Inflammatory macrophage treated with lipopolysaccharide for 4 hours (primary cell): ENCODE measurements at regions not wholly inside any gene's neighbourhood (a gene's known extent, or its start where the extent isn't known, plus 50 kb on each side); places are given as distances from the start of the nearest gene placed in this dataset.

ENCODE experiments used
- DNase-seq: peaks from one replicate; pipeline ENCODE4 v3.0.0-alpha.2; 2020

DNA sequence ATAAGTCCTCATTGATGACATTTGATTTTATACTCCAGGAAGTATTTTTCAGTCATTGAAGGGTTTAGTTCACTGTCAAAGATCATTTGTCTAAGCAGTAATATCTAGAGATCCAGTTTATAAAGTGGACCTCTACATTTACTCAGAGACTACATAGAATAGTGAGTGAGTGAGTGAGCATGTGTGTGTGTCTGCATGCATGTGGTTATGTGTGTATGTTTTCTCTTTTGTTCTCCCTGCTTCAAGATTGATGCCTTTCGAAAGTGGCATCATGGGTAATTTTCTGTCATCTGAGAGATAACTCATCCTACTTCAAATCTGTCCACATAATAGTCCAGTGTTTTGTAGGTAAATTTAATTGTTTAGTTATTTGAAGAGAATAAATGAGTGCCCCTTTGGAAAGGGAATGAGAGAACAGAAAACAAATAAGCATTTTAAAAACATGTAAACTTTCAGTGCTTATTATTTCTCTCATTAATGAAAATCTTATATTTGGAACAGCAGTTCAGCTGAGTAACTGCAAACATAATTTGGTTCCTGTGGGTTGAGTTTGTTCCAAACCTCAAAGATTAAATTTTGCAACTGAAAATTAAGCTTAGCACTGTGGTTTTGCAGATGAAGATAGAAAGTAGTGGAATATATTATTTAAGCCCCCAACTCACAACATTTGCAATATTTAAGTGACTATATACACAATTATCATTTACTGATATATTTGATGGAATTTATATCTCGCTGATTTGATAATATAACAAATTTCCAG lies 1295.1 kb upstream of the C9orf72 start:
- no peak for DNase-seq

DNA sequence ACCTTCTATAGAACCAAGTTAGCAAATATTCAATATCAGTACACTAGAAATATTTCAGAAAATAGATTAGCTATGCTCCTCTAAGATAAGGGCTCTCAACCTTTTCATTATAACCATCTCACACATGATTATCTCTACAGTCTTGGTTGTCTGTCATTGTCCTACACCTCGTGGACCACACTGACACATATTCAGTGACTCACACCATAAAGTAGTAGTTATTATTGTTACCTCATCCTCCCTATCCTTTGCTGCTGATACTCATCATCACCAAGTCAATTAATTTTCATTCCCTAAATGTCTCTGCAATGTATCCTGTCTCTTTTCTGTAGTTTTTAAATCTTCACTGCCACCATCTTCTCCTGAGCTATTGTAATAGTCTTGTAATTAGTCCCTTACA lies 1309.2 kb upstream of the C9orf72 start:
- DNase-seq: no peak

DNA sequence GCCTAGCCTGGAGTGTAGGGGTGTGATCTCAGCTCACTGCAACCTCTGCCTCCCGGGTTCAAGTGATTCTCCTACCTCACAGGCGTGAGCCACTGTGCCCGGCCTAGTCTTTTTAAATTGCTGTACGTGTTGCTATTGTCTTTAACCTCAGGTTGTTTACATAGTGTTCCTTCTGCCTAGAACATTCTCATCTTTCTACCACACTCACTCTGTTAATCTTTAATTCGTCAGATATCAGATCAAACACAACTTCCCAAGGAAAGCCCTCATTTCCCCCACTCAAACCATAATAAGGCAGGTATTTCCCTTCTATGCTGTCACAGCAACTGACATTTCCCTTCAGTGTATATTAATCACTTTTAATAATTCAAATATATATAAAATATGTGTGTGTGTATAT lies 1310.0 kb upstream of the C9orf72 start:
- no peak for DNase-seq

DNA sequence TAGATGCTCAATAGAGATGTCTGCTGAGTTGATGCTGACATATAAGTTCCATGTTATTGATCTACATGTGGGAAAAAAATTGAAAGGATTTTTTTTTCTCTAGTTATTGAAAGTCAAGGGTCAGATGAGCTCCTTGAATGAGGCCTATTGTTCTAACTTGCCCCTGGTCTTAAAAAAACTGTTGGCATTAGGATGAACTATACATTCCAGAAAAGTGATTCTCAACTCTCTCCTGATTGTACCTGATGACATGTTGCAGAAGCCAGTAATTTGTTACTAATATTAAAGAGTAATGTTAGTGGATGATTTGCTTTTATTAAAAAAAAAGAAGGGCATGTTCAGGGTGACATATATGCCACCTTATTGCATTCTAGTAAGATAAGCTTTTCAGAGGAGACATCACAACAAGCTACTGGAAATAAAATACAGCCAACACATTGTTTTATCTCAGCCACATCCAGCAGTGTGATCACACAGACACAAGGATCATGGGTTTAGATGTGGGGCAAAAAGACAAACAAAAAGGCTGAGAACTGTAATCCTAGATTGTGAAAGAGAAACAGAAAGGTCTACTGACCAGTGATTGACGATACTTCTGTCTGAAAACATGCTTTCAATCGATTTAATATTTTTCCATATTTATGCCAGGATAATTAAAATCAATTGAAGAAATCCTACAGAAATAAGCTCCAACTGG lies 1314.1 kb upstream of the C9orf72 start:
- DNase-seq: no peak

DNA sequence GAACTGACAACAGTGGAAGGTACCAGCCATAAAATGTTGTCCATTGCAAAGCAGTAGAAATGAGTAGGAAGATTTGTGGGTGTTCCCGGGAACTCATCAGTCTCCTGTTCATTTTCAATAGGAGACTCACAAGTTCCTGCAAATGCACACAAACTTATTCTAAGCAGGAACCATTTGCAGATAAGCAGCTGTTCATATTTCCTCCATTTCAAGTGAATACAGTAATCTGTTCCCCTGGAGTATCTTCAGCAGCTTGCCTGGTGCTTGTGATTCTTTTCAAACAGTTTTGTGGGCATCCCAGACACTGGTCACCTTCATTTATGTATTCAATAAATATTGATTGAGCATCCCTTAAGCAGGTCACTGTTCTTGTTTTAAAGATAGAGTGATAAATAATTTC lies 1315.5 kb upstream of the C9orf72 start:
- no peak for DNase-seq

DNA sequence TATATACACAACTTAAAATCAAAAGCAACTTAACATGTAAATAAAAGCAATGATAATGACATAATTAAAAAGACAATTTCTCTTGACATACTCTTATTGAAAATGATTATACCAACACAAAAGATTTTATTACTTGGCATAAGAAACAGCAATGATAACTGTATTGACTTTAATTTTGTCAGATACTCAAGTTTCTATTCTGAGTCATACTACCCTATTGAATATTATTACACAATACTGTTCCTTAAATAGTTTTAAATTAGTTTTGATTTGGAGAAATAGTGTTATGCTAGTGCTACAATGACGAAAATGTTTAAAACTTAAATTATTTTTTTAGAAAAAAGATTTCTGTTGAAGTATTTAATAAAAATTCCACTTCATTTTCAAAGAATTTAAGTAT lies 1319.3 kb upstream of the C9orf72 start:
- no peak for DNase-seq

DNA sequence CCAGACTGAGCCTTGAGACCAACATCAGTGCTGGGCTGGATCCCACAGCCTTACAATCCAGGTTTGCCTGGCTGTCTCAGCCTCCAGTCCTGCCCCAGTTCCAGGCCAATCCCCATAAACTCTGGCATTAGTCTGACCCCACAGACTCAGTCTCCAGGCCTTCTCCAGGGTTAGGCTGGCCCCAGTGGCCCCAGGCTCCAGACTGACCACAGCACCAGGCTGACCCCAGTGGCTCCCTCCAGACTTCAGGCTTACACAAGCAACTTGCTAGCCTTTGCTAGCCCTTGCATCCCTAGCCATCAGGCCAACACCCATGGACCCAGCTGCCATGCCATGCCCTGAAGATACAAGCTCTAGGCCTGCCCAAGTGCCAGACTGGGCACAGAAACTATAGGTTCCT lies 1326.0 kb upstream of the C9orf72 start:
- no peak for DNase-seq

DNA sequence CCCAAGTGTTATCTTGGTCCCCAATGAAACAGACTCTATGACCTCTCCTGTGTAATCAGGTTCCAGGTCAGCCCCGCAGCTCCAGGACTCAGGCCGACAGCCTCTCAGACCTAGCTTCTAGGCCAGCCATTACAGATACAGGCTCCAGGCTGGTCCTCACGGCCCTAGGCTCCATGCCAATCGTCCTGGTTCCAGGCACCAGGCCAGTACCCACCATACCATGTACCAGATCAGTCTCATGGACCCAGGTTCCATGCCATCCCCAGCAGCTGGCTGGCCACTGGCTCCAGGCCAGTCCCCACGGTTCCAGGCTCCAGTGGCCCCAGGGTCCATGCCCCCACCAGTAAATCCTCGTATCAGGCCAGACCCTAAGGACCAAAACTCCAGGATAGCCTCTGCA lies 1326.6 kb upstream of the C9orf72 start:
- DNase-seq: no peak

DNA sequence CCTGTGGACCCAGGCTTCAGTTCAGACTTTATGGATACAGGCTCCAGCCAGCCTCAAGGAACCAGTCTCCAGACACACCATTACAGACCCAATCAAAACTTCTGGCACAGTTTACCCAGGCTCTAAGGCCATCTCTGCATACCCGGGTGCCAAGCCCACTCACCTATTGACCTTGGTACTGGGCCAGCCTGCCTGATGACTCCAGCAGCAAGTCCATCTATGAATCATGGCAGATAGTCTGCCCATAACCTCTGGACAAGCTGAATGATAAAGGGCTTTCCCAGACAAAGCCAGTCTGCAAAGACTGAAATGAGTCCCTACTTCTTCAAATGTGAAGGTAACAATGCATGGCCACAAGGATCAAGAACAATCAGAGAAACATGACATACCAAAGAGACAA lies 1327.1 kb upstream of the C9orf72 start:
- DNase-seq: no peak

DNA sequence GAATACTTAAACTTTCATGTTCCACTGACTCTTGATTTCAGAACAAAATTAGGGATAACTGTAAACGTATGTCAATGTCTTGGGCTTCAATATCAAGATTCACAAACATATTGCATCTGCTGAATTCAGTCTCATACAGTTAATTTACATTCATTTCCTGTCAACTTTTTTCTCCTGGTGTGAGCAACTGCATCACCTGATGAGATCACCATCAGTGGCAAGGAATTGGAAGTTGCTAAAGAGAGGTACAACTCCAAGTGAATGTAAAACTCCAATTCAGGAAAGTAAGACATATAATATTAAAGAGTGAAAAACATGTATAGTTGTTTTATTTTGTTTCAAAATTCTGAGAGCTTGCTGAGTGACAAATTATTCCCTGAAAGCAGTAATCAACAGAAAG lies 1336.2 kb upstream of the C9orf72 start:
- no peak for DNase-seq

DNA sequence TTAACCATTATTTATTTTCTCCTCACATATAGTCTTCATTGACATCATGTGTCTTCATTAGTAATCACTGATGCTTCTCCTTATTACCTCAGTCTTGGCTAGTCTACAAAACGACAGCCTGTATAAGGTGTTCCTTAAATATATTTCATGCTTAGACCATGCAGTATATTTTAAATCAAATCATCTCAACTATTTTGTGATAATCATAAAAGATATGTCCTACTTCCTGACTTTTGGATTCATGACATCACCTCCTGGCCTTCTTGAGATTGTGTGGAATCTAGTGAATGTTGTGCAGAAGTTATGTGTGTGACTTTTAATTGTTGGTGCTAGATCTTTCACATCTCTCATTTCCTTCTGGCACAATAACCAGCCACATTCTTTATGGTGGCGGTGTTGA lies 1339.3 kb upstream of the C9orf72 start:
- no peak for DNase-seq

DNA sequence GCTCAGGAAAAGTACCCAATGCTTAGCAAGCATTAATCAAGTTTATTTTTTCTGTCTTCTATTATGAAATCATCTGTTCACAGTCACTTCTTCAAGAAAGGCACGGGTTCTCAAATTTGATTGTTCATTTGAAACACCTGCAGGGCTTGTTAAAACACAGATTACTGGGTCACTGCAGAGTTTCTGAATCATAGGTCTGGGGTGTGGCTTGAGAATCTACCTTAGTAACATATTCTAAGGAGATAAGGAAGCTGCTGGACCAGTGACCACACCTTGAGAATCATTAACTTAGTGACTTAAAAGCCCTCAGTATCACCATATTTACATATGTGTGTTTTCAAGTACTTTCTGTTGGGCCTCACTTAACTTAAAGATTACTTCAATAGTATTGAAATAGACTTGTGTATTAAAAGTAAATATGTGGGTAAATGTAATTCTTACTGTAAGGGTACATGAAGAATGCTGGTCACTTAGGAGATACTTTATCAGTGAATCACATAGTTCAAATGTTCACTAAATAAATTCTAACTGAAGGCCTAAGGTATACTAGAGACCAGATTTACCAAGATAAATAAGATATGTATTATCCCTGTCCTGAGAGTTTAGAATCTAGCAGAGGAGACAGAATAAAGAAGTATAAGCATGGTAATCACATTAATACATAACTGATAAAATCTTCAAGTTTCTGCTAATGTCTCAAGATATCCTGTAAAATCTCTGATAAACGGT lies 1342.1 kb upstream of the C9orf72 start:
- no peak for DNase-seq

DNA sequence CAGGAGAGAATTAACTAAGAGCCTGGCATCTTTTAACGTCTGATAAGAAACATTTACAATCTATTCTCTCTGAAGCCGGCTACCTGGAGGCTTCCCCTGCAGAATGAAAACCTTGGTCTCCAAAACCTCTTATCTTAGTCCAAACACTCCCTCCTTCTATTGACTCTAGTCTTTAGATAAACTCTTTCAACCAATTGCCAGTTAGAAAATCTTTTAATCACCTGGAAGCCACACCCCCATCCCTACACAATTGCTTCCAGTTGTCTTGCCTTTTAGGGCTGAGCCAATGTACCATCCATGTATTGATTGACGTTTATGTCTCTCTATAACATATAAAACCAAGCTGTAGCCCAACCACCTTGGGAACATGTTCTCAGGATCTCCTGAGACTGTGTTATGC lies 1343.1 kb upstream of the C9orf72 start:
- DNase-seq: no peak

DNA sequence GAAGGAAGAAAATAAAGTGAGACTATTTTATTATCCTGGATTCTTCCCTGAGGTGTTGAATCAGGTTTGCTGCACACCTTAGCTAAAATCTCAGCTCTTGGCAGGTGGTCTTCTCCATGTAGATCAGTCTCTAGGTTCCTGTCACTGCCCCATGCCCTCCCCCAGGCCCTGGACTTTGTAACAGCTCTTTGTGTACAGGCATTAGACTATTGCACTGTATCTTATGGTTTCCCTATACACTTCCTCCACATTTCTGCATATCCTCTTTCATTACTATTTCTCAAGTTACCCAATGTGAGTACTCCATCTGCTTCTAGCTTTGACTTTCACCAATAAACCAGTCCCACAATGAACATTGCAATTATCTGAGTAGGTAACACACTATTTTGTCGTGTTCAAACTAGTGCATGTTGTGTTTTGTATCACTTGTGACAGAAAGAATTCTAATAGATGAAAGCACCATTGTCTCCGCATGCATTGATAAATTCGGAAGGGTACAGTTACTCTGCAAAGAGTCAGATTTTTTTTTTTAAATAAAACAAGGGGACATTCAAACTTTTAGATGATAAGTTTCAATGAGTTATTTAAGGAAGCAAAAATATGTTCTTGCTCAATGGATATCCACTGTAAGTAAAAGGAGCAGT lies 1348.7 kb upstream of the C9orf72 start:
- DNase-seq: no peak

DNA sequence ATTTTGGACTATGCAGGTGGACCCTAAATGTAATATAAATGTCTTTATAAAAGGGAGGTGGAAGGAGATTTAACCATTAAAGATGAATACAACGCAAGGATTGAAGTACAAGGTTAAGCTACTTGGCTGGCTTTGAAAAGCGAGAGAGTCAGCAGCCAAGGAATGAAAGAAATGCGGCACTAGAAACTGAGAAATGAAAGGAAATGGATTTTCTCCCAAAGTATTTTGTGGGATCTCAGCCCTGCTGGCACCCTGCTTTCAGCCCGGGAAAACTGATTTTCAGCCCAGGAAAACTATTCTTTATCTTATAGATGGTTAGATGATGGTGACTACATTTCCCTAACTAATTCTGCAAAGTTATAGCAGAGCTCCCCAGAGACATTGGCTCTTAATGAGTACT lies 1349.6 kb upstream of the C9orf72 start:
- DNase-seq: no peak

DNA sequence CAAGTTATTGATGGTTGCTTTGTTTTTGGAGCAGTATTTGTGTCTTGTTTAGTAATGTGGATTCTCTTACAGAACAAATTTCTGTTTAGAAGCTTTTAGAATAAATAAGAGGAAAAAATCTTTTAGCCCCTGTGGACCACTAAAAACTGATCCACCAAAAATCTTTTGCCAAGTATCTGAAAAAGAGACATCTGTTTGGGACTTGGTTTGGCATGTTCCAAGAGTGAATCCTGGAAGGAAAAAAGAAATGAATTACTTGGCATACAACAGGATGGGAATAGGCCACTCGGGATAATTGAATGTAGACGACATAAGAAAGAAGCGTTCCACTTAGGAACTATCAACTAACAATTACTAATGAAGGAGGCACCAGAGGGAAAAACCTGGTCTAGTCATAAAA lies 1350.1 kb upstream of the C9orf72 start:
- no peak for DNase-seq

DNA sequence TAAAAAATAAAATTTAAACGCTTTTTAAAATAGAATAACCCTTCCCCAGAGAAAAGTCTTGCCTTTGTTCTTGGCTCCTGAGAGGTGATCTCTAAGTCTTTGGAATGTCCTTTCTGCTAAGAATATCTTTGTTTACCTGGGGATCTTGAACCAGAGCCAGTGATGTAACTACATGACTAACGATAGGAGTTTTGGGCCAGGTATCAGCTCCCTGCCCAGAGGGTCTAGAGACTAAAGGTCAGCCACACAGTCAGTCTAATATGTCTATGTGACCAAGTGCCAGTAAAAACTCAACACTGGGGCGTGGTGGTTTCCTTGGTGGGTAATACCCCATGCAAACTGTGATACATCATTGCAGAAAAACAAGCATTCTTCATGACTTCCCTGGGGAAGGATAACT lies 1351.9 kb upstream of the C9orf72 start:
- DNase-seq: no peak

DNA sequence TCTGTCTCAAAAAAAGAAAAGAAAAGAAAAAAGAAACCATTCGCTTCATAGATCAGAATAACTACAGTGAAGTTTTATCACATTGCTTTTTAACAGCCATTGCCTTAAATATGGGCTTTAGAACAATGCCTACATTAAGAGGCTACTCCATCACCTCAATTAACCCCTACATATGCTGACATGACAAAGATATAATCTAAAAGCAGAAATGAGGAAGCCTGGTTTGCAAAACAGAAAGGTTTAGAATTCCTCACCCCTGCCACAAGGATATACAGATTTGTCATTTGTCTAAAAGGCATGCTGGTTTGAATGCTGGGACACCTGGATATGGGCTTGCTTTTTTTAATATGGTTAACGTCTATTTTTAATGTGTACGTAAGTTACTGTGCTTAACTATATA lies 1353.0 kb upstream of the C9orf72 start:
- DNase-seq: no peak

DNA sequence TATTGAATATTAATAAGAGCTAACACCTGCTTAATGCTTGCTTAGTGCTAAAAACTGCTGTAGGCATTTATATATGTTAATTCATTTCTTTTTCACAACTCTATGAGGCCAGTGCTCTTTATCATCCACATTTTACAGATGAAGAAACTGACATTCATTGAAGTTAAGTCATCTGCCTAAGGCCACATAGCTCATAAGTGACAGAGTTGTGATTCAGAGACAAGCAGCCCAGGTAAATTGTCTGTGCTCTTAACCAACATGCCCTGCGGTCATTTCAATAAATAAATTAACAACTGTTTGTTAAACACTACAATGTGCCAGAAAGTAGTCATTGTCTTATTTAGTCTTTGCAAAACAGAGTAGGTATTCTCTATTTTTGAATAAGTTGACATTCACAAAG lies 1354.4 kb upstream of the C9orf72 start:
- DNase-seq: no peak

DNA sequence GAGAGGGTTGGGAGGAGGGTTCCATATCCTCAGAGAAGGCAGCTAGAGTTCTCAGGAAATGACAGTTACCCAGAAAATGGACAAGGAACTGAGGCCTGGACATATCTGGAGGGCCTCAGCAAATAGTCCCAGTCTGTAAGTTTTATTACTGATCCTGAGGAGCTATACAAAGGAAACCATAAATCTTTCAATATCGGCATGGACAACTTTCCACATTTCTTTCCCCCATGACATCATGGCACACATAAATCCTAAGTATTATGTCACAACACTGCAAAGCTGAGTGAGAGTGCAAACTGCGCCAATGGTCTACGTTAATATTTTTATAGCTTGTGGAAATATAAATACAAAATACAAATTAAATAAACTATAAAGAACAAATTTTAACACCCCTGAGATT lies 1356.2 kb upstream of the C9orf72 start:
- no peak for DNase-seq

DNA sequence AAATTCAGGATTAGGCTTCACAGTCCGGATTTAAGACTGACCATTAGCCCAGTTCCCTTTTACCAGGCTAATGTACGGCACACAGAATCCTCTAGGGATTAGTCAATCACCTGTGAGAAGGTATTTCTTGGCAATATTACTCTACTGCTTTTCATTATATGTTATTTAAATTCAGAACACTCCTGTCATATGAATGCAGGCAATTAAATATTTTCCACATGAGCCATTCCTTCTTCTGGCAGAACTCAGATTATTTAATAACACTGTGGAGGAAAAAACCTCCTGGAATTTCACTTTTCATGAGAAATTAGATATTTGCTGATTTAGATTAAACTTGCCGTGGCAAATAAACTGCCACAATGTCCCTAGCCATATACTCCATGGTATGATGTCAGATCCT lies 1357.5 kb upstream of the C9orf72 start:
- no peak for DNase-seq

DNA sequence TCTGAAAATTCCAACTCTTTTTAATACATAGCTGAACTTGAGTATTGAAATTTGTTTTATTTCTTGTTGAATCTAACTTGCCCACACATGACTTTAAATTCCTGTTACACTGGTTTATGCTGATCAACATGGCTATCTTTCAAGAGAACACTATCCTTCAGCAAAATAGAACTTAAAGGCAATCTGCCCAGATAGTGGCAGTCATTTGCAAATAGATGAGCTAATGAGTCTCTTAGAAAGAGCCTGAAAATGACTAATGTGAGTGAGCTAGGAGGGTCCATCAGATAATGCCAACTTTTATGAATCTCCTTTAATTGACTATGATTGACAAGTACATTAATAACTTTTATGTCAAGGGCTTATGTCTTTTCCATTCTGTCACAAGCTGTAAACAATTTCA lies 1360.8 kb upstream of the C9orf72 start:
- no peak for DNase-seq

DNA sequence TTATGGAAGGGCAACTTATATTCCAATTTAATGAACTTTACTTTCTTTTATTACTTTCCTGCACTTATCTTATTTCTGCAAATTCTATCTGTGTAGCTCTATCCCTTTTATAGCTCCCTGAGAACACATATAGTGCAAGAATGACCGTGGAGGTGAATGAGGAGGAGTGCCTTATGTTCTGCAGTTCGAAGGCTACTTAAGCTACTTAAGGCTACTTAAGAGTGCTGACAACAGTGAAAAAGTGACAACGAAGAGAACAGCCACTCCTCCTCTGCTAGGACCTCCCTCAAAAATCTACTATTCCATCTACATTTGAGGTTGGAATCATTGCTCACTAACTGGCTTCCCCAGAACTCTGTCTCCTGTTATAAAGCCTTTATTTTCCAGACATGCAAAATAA lies 1365.7 kb upstream of the C9orf72 start:
- DNase-seq: no peak

DNA sequence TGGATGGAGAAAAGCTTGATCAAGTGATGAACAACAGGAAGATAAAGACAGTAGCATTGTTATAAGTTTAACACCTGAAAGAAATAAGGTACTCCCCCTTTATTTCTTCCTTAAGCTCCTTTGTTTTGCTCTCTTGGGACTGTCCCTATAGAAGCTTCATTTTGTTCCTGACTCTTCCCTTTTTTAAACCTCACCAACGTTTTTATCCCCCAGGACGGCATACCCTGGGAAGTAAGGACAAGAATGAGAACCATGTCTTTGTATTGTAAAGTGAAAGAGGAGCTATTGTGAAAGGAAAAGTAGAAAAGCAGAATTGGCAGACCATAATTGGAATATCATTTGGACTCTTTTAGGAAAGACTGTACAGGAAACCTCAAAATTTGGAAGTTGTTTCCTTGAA lies 1368.6 kb upstream of the C9orf72 start:
- DNase-seq: no peak
